Left renal cortex interstitium (tissue), 4 donors: ENCODE measurements at regions not wholly inside any gene's neighbourhood (a gene's known extent, or its start where the extent isn't known, plus 50 kb on each side); places are given as distances from the start of the nearest gene placed in this dataset.

Experiments used
- DNase-seq, 4 donors: peaks; one replicate each; pipeline ENCODE4 v3.0.0-alpha.2; 2013; ENCODE audit warnings: low read depth in 4 of 4, low spot score in 2 of 4, missing footprints in 1 of 4

DNA sequence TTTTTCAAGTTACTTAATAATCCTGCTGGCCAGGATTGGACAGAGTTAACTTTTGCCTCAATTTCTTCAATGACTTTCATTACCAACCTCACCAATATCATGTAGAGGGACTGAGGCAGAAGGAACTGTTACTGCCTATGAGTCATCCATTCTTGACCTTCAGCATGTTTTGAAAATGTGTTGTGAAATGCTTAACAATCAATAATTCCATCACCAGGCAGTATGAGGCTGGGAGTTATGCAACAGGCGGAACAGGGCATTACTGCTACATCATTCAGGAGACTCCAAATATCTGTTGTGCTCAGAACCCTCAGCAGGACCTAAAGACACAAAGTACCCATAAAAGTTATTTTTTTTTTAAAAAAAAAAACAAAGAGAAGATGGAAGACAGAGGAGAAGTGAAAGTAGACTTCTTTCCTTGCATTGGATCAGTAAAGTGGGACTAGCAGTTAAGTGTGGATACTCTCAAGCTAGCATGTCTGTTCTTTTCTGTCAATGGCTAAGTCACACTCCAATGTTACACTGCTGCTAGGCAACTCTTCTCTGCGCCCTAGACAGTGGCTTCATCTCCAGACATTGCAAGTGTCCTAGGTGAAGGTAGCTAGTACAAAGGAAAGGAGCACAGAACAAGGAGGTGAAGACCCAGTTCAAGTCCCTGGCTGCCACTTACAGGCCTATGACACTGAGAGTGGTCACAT lies 184.9 kb upstream of the LPP start:
- DNase-seq = no peak

- DNase-seq = no peak
These were observed 184.4 kb upstream of the LPP start for GRCh38 chr3:187969581-187969950.

- DNase-seq = no peak
These were observed 183.9 kb upstream of the LPP start for GRCh38 chr3:187970106-187970505.

- DNase-seq = no peak
These were observed 182.3 kb upstream of the LPP start for GRCh38 chr3:187971629-187972028.

GRCh38 chr3:187972454-187972853 lies 181.5 kb upstream of the LPP start:
- no peak for DNase-seq

DNA sequence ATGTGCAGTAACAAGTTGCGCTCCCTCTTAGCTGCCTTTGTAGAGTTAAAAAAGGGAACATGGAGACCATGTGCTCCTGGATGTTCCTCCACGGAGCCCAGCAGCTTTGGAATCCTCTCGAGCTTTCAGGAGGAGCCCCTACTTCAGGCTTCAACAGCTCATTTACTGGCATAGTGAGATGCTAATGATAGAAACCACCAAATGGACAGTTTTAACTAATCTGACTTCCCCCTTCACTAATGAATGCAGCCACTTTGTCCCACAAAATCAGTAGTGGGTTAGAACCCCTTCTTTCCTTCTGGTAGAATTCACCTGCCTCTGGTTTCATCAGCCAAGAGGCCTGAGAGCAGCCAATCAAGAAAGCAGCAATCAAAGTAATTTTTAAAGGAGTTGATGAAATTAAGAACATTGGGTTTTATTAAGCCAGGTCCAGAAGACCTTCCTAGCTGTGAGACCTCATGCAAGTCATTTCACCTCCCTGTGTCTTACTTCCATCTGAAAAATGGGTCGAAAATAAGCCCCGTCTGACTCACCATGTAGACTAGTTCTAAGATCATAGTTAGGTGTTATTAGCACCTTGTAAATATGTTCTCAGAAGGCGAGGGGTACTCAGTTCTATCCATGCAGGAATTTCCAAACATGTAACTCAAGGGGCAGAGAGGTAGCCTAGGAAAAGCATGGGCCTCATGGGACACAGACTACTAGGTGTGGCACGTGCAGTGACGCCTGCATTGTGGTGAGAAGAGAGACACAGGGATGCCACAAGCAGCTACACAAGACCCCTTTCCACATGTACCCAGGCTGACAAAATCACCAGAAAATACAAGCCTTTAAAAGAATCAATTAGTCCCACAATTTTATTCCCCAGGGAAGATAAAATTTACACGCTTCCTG lies 179.7 kb upstream of the LPP start:
- no peak for DNase-seq

DNA sequence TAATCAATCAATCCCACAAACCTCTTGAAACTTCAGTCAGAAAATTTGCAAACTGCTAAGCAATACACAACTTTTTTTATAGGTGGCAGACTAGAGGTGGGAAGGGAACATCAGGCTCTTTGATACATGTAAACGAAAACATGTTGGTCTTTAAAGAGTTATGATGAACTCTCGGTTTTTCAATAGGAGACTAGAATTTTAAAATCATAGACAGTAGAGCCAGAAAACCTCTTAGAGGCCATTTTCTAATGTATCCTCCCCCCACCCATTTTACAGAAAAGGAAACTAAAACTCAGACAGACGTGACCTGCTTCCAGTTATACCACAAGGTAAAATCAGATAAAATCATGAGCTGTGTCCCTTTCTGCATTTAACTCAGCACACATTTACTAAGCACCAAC lies 179.1 kb upstream of the LPP start:
- DNase-seq = no peak

DNA sequence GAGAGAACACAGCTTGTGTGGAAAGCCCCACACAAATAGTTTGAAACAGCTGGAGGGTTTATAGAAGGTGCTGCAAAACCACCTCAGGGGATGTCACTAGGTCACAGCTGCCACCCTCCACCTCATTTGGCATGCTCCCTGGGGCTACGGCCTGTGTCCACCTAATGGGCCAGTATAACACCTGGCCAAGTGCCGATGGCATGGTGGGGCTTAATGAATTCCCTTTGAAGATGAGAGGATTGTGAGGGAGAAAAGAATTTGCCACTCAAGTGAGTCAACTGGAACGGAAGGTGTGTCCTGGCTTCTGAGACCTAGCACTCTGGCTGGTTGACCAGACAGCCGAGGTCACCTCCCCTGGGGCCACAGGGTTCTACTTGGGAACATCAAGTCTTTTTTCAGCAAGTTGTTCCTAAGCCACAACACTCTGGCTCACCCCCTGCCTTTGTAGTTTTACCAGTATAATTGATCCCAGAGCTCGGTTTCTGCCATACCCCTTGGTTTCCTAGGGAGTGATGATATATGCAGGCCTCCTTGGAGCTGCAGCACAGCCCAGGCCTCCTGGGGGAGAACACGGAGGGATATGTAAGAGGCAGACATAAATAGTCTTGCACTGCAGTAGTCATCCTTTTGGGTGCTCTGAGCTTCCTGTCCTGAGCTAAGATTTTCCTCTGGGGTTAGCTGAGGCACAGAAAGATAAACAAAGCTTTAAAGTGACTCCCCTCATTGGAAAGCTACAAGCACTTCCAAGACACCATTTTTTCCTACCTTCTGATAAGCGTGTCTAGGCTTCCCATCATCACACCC lies 178.2 kb upstream of the LPP start:
- DNase-seq = no peak

- DNase-seq = no peak
These were observed 177.5 kb upstream of the LPP start for GRCh38 chr3:187976365-187976900.

DNA sequence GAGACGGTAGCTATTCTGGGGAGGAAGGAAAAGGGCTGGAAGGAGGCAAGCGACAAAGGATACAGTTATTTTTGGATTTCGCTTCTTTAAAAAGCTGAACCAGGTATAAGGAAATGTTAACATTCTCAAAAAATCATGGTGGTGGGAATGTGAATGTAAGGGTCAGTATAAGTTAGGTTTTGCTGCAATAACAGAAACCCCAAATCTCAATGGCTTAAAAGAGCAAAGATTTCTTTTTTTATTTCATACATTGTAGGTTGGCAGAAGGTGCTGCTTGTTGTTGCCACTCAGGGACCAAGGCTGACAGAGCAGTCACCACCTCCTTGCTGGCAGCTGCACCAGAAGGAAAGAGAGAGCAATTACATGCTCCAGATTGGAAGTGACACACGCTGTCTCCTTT lies 176.3 kb upstream of the LPP start:
- no peak for DNase-seq

- no peak for DNase-seq
These were observed 175.4 kb upstream of the LPP start for GRCh38 chr3:187978433-187979011.

GRCh38 chr3:187979564-187979963 lies 174.4 kb upstream of the LPP start:
- no peak for DNase-seq

- no peak for DNase-seq
These were observed 173.1 kb upstream of the LPP start for GRCh38 chr3:187980861-187981260.

DNA sequence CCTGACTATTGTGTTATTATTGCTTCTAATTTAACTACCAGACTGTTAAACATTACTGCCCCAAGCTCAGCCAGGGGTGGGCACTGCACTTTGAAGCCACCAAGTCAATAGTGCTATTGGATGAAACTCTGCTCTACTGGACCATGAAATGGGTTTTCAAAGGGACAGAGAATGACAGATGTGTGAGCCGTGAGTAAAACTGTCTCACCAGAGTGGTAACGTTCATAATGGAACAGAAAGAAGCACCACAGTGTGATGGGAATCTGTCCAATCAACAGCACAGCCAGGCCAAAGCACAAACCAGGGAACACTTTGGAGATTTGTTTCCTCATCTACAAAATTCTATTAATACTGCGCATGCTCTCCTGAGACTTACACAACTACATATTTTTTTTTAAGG lies 171.8 kb upstream of the LPP start:
- no peak for DNase-seq

DNA sequence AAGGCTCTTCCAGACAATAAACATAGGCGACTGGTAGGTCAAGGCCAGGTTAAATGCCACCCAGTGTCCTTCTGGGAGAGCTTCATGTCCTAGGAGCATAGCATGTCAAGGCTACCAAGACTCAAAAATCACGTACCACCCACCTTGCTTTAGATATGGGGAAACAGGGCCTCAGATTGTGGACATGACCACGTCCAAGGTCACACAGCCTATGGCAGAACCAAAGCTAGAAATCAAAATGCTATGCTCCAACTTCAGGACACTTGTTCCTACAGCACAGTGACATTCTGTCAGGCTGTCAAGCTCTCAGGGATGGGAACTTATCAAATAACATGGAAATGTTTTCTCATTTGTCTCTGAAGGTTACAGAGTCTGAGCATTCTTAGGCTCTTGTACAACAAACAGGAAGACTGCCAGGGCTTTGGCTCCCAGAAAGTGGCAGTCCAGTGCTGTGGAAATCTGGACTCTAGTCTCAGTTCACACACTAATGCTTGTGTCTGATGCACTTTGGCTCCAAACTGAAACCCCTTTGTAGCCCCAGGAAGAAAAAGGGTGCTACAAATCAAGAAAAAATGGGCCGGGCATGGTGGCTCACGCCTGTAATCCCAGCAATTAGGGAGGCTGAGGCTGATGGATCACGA lies 170.4 kb upstream of the LPP start:
- no peak for DNase-seq

DNA sequence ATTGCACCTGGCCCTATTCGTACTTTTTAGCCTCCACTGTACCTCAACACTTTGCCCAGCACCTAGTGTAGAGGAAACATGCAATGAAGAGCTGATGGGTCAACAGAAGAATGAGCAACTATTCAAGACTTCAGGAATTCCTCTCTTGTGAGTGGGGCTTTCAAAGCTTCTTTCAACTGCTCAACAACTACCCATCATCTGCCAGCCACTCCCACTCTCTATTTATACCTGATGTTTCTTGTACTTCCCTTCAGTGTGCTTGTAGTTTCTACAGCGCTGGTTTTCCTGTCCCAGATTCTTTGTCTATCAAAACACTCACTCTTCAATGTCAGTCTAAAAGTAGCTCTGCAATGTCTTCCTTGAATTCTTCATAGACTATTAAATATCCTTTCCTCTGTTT lies 168.3 kb upstream of the LPP start:
- DNase-seq = no peak

DNA sequence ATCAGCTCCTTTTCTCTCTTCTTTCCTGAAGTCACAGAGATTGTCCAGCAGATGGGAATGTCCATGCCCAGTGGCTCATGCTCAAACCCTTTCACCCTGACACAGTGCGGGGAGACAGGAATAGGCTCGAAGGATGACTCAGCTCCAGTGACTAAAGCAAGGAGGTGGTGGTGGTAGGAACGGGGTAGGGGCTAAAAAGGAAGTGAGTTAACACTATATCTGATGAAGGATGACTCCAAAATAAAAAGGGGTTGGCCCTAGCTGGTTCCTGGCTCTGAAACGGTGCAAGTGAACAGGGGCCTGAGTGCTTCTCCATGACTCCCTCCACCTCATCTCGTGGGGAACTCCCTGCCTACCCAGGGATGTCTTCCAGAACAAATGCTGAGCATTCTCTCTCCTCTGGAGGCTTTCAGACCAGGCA lies 167.4 kb upstream of the LPP start:
- DNase-seq = no peak

DNA sequence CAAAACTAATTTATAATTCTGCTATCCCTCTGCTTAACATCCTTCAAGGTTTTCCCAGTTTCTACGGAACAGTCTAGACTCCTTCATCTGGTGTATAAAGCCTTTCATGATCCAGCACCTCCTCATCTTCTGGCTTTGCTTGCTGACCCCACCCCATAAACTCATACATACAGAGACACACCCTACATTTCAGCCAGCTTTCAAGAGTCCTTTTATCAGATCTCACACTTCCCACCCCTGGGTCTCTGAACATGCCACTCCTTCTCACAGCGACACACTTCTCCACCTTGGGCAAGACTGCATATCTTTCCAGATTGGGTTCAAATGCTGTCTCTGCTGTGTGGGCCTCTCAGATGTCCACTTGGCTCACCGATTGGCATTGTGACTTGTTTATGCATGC lies 166.8 kb upstream of the LPP start:
- no peak for DNase-seq

GRCh38 chr3:187987924-187988323 lies 166.0 kb upstream of the LPP start:
- no peak for DNase-seq

DNA sequence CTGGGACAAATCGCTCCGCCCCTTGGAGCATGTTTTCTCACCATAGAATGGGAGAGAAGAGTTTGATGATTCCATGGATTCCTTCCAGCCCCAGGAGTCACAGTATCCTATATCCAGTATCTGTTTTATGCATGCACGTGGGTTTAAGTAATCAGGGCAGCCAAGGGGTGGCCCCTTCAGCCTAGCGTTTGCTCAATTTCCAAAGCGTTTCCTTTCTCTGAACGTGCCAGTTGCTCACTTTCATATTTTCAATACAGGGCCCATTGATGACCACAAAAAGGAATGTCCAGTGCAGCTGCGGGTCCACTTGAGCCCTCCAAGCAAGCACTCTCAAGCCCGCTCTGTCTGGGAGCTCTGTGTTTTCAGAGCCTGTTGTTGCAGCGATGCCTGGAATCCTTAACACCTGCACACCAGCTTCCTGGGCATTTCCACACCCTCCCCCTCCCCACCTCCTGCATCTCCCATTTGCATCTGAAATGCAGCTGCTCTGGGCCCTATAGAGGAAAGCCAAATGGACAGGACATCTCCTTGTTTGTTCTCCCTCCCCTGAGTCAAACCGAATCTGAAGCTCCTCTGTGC lies 164.3 kb upstream of the LPP start:
- no peak for DNase-seq
